ENCODE measurements at regions not wholly inside any gene's neighbourhood (a gene's known extent, or its start where the extent isn't known, plus 50 kb on each side); places are given as distances from the start of the nearest gene placed in this dataset.

DNA sequence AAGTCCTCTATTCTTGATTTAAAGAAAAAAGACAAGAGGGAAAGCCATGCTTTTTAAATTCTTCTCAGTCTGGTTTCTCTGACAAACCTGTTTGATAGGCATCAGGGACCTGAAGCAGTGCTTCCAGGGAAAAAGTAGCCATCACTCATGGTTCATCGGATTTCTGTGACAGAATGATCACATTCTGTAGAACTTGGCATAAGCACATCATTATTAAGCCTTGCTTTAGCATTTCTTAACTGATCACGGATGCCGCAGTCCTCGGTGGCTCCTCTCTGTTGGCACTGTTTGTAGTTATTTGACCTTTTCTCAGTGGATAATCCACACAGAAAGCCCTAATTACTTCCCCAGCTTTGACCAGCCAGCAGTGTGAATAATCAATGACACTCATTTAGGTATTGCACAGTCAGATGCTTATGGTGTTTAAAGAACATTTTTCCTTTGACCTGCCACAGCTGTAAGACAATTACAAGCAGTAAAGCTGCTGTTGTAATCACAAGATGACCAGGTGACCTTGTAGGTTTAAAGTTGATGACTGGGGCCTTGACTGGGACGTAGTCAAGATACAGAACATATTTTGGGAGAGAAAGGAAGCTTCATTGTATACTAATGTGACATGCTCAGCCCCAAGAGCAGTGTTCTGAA, 64.4 kb upstream of the SKAP2 start:
- DNase-seq (ENCODE audit: low read depth, low spot score): no peak
- CTCF ChIA-PET: no interaction called here
- ATAC-seq: no peak

More for the DNA sequence above, 64.4 kb upstream of the SKAP2 start:
- no peaks in the 10 kb centered on the region for H3K9me3 ChIP-seq (ENCODE audit: control insufficient read depth in 1 of 2, insufficient read depth in 1 of 2, low read depth in 1 of 2, low read length in 2 of 2)
- no peaks in the 10 kb centered on the region for H3K4me1 ChIP-seq (ENCODE audit: control insufficient read depth in 1 of 2, insufficient read depth in 2 of 2, low read length in 2 of 2)
- no peak overlapping the region for H3K4me2 ChIP-seq (ENCODE audit: low read length)
- H2AFZ ChIP-seq (ENCODE audit: low read depth, low read length, poor library complexity, severe bottlenecking): no peak overlapping the region
- no TSS peak for BruUV-seq (replicated peaks)
- H3K9me2 ChIP-seq (ENCODE audit: insufficient read depth): no peaks in the 10 kb centered on the region
- H3K27ac ChIP-seq (ENCODE audit: low read depth, low read length): no peak overlapping the region
- ChIA-PET POLR2A (no interaction called here), RAD21 (ENCODE audit: low non-redundant PET in 1 of 2, low total read pairs in 2 of 2, uncharacterized antibody in 2 of 2, unreplicated experiment in 2 of 2) (no interaction called here)
- no peak overlapping the region for H3K9ac ChIP-seq (ENCODE audit: low read length)
- no peaks in the 10 kb centered on the region for H4K20me1 ChIP-seq (ENCODE audit: insufficient read depth)
- no peak overlapping the region for H3K4me3 ChIP-seq (replicated peaks in 1 of 2; ENCODE audit: low read depth in 1 of 2, low read length in 2 of 2)
- H3K36me3 ChIP-seq (ENCODE audit: control insufficient read depth in 1 of 2, insufficient read depth in 2 of 2, low read length in 2 of 2): no peaks in the 10 kb centered on the region
- TF ChIP-seq TCF7L2 (IDR thresholded peaks at IDR 0.05; ENCODE audit: borderline replicate concordance, extremely low read depth, insufficient read depth, insufficient read length) (no peak), FOSL1 (IDR thresholded peaks at IDR 0.05; ENCODE audit: low read depth) (no peak), CBX3 (IDR thresholded peaks at IDR 0.05; ENCODE audit: low read depth) (no peak), EZH2phosphoT487 (IDR thresholded peaks at IDR 0.05; ENCODE audit: borderline replicate concordance) (no peak), ZBTB33 (IDR thresholded peaks at IDR 0.05; ENCODE audit: extremely low read depth, insufficient replicate concordance, low read length) (no peak), JUND (IDR thresholded peaks at IDR 0.05) (no peak), SIN3A (IDR thresholded peaks at IDR 0.05; ENCODE audit: low read depth) (no peak), EGR1 (IDR thresholded peaks at IDR 0.05; ENCODE audit: low read depth) (no peak), ATF3 (IDR thresholded peaks at IDR 0.05) (no peak), SP1 (IDR thresholded peaks at IDR 0.05; ENCODE audit: low read depth) (no peak), POLR2AphosphoS5 (IDR thresholded peaks at IDR 0.05; ENCODE audit: low read depth, low read length) (no peak), CEBPB (IDR thresholded peaks at IDR 0.05; ENCODE audit: low read depth) (no peak), MAX (IDR thresholded peaks at IDR 0.05) (no peak), ELF1 (IDR thresholded peaks at IDR 0.05; ENCODE audit: borderline replicate concordance, low read depth) (no peak), RAD21 (IDR thresholded peaks at IDR 0.05; ENCODE audit: low read depth) (no peak), ZFX (IDR thresholded peaks at IDR 0.05) (no peak)
- TF ChIP-seq, protein P1, sequence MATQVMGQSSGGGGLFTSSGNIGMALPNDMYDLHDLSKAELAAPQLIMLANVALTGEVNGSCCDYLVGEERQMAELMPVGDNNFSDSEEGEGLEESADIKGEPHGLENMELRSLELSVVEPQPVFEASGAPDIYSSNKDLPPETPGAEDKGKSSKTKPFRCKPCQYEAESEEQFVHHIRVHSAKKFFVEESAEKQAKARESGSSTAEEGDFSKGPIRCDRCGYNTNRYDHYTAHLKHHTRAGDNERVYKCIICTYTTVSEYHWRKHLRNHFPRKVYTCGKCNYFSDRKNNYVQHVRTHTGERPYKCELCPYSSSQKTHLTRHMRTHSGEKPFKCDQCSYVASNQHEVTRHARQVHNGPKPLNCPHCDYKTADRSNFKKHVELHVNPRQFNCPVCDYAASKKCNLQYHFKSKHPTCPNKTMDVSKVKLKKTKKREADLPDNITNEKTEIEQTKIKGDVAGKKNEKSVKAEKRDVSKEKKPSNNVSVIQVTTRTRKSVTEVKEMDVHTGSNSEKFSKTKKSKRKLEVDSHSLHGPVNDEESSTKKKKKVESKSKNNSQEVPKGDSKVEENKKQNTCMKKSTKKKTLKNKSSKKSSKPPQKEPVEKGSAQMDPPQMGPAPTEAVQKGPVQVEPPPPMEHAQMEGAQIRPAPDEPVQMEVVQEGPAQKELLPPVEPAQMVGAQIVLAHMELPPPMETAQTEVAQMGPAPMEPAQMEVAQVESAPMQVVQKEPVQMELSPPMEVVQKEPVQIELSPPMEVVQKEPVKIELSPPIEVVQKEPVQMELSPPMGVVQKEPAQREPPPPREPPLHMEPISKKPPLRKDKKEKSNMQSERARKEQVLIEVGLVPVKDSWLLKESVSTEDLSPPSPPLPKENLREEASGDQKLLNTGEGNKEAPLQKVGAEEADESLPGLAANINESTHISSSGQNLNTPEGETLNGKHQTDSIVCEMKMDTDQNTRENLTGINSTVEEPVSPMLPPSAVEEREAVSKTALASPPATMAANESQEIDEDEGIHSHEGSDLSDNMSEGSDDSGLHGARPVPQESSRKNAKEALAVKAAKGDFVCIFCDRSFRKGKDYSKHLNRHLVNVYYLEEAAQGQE (IDR thresholded peaks at IDR 0.05; ENCODE audit: low read depth): no peak
- H3K27me3 ChIP-seq (ENCODE audit: insufficient read depth, low read length): no peaks in the 10 kb centered on the region
- H3K79me2 ChIP-seq (ENCODE audit: insufficient read depth, low read length): no peaks in the 10 kb centered on the region
- intact Hi-C loops (cut with micrococcal nuclease): no loop called here

Data from HCT116 (cell line).